ENCODE measurements at regions not wholly inside any gene's neighbourhood (a gene's known extent, or its start where the extent isn't known, plus 50 kb on each side); places are given as distances from the start of the nearest gene placed in this dataset.

DNA sequence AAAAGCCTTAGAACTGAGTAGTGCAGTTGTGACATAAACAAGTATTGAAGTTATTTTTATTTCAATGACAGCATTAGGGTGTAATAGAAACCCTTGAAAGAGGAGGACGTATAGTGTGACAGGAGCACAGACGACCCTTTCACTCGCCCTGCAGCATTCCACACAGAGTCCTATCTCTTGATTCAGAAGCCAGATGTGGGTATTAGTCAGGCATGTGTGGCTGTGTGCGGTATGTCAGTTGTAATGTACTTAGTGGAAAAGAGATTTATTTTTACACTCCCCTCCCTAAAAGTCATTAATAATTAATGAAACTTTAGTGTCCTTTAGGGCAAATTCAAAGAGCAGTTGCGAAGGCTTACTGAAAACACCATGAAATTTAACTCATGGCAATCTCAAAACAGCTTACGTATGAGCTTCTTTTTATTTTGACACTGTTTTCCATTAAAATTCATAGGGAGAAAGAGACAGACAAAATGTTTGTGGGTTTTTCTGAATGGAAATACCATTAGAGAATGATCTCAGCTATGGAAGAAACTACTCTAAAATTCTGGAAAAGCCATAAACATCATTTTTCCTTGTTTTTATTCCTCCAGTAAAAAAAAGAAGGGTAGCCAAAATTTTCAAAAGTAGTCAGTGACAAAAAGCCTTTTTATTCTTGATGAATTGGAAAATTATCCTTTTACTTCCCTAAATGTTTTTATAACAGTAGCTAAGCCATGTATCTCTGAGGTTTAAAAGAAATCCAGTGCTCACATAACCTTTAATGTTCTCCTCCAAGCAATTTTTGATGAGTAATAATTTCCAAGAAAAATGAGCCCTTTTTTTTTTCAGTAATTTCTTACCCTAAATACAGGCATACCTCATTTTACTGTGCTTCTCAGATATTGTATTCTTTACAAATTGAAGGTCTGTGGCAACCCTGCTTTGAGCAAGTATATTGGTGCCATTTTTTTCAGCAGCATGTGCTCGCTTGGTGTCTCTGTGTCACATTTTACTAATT is 84.0 kb upstream of the DSEL start:
- no peak for TF ChIP-seq TCF12 (IDR thresholded peaks at IDR 0.05; ENCODE audit: low read depth)
- TF ChIP-seq EP300 (IDR thresholded peaks at IDR 0.05; ENCODE audit: borderline replicate concordance) = no peak
- TF ChIP-seq YY1 (IDR thresholded peaks at IDR 0.05; ENCODE audit: low read depth) = no peak
- TF ChIP-seq, protein P1, sequence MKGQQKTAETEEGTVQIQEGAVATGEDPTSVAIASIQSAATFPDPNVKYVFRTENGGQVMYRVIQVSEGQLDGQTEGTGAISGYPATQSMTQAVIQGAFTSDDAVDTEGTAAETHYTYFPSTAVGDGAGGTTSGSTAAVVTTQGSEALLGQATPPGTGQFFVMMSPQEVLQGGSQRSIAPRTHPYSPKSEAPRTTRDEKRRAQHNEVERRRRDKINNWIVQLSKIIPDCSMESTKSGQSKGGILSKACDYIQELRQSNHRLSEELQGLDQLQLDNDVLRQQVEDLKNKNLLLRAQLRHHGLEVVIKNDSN (IDR thresholded peaks at IDR 0.05) = no peak
- no peak for TF ChIP-seq TEAD4 (IDR thresholded peaks at IDR 0.05)
- no peak for TF ChIP-seq NFIC (IDR thresholded peaks at IDR 0.05)
- no peak for TF ChIP-seq RAD21 (IDR thresholded peaks at IDR 0.05; ENCODE audit: low read depth)
- TF ChIP-seq EGR1 (IDR thresholded peaks at IDR 0.05) = no peak
- TF ChIP-seq CREB1 (IDR thresholded peaks at IDR 0.05; ENCODE audit: low read depth) = no peak
- TF ChIP-seq FOXM1 (IDR thresholded peaks at IDR 0.05; ENCODE audit: borderline replicate concordance, low read depth) = no peak

DNA sequence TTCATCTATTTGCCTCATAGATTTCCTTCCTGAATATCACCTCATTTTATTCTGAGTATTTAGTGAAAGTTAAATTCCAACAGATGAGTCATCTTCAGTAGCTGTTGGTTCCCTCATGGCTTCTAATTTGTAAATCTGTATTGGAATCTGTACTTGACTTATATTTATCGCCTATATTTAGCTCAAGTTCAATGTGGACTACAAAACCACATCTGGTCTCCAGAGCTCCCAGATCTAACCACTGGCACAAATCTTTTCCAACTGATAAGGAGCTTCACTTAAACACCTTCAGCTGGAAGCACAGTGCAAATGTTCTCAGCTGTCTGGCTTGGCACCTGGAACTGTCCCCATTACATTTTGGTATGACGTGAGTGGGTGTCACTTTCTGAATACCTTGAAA is 82.8 kb upstream of the DSEL start:
- TF ChIP-seq TCF12 (IDR thresholded peaks at IDR 0.05; ENCODE audit: low read depth) (no peak), CREB1 (IDR thresholded peaks at IDR 0.05; ENCODE audit: low read depth) (no peak), TEAD4 (IDR thresholded peaks at IDR 0.05) (no peak), TAF1 (IDR thresholded peaks at IDR 0.05; ENCODE audit: low read depth) (no peak), YY1 (IDR thresholded peaks at IDR 0.05; ENCODE audit: low read depth) (no peak), EGR1 (IDR thresholded peaks at IDR 0.05) (no peak), CEBPB (IDR thresholded peaks at IDR 0.05) (no peak), RAD21 (IDR thresholded peaks at IDR 0.05; ENCODE audit: low read depth) (no peak), FOXM1 (IDR thresholded peaks at IDR 0.05; ENCODE audit: borderline replicate concordance, low read depth) (no peak), EP300 (IDR thresholded peaks at IDR 0.05; ENCODE audit: borderline replicate concordance) (no peak), NFIC (IDR thresholded peaks at IDR 0.05) (no peak), ZBTB7A (IDR thresholded peaks at IDR 0.05; ENCODE audit: low read depth) (no peak)
- TF ChIP-seq, protein P2, sequence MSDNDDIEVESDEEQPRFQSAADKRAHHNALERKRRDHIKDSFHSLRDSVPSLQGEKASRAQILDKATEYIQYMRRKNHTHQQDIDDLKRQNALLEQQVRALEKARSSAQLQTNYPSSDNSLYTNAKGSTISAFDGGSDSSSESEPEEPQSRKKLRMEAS (IDR thresholded peaks at IDR 0.05) = no peak
- TF ChIP-seq, protein P1 (IDR thresholded peaks at IDR 0.05) = no peak
- TF ChIP-seq, protein P3, sequence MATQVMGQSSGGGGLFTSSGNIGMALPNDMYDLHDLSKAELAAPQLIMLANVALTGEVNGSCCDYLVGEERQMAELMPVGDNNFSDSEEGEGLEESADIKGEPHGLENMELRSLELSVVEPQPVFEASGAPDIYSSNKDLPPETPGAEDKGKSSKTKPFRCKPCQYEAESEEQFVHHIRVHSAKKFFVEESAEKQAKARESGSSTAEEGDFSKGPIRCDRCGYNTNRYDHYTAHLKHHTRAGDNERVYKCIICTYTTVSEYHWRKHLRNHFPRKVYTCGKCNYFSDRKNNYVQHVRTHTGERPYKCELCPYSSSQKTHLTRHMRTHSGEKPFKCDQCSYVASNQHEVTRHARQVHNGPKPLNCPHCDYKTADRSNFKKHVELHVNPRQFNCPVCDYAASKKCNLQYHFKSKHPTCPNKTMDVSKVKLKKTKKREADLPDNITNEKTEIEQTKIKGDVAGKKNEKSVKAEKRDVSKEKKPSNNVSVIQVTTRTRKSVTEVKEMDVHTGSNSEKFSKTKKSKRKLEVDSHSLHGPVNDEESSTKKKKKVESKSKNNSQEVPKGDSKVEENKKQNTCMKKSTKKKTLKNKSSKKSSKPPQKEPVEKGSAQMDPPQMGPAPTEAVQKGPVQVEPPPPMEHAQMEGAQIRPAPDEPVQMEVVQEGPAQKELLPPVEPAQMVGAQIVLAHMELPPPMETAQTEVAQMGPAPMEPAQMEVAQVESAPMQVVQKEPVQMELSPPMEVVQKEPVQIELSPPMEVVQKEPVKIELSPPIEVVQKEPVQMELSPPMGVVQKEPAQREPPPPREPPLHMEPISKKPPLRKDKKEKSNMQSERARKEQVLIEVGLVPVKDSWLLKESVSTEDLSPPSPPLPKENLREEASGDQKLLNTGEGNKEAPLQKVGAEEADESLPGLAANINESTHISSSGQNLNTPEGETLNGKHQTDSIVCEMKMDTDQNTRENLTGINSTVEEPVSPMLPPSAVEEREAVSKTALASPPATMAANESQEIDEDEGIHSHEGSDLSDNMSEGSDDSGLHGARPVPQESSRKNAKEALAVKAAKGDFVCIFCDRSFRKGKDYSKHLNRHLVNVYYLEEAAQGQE (IDR thresholded peaks at IDR 0.05; ENCODE audit: low read depth) = no peak

DNA sequence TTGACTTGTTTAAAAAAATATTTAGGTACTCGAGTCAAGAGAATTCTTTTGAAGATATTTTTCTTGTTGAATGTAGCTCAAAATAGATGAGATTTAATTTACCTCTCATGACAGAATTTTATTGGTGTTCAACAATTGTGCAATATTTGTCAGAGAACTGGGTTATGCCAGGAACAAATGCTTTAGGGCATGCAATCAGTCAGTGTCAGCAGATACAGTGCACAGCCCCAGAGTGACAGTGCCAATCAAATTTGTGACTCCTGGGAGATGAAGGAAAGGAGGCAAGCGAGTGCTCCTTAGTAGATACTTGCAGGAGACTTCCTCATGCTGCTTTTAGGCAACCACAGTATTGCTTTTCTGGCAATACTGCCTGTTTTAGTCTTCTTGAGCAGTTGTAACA is 81.2 kb upstream of the DSEL start:
- no peak for TF ChIP-seq NFIC (IDR thresholded peaks at IDR 0.05)
- no peak for TF ChIP-seq TEAD4 (IDR thresholded peaks at IDR 0.05)
- TF ChIP-seq, protein P1 (IDR thresholded peaks at IDR 0.05) = no peak
- no peak for TF ChIP-seq TCF12 (IDR thresholded peaks at IDR 0.05; ENCODE audit: low read depth)
- no peak for TF ChIP-seq EGR1 (IDR thresholded peaks at IDR 0.05)
- no peak for TF ChIP-seq FOXM1 (IDR thresholded peaks at IDR 0.05; ENCODE audit: borderline replicate concordance, low read depth)
- TF ChIP-seq YY1 (IDR thresholded peaks at IDR 0.05; ENCODE audit: low read depth) = no peak
- TF ChIP-seq RAD21 (IDR thresholded peaks at IDR 0.05; ENCODE audit: low read depth) = no peak
- TF ChIP-seq, protein P2 (IDR thresholded peaks at IDR 0.05) = no peak
- no peak for TF ChIP-seq EP300 (IDR thresholded peaks at IDR 0.05; ENCODE audit: borderline replicate concordance)
- no peak for TF ChIP-seq CEBPB (IDR thresholded peaks at IDR 0.05)
- TF ChIP-seq CREB1 (IDR thresholded peaks at IDR 0.05; ENCODE audit: low read depth) = no peak
- TF ChIP-seq, protein P3 (IDR thresholded peaks at IDR 0.05; ENCODE audit: low read depth) = no peak
- no peak for TF ChIP-seq TAF1 (IDR thresholded peaks at IDR 0.05; ENCODE audit: low read depth)

DNA sequence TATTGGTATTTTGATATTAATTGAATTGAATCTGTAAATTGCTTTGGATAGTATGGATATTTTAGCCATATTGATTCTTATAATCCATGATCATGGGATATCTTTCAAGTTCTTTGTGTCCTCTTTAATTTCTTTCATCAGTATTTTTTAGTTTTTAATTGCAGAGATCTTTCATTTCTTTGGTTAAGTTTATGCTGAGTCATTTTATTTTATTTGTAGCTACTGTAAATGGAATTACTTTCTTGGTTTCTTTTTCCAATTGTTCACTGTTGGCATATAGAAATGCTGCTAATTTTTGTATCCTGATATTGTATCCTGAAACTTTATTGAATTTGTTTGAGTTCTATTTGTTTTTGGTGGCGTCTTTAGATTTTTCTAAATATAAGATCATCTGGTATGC is 79.5 kb upstream of the DSEL start:
- TF ChIP-seq ZBTB7A (IDR thresholded peaks at IDR 0.05; ENCODE audit: low read depth) = no peak
- TF ChIP-seq CEBPB (IDR thresholded peaks at IDR 0.05) = no peak
- TF ChIP-seq YY1 (IDR thresholded peaks at IDR 0.05; ENCODE audit: low read depth) = no peak
- TF ChIP-seq EP300 (IDR thresholded peaks at IDR 0.05; ENCODE audit: borderline replicate concordance) = no peak
- TF ChIP-seq TAF1 (IDR thresholded peaks at IDR 0.05; ENCODE audit: low read depth) = no peak
- no peak for TF ChIP-seq TEAD4 (IDR thresholded peaks at IDR 0.05)
- TF ChIP-seq, protein P1 (IDR thresholded peaks at IDR 0.05) = no peak
- TF ChIP-seq, protein P3 (IDR thresholded peaks at IDR 0.05; ENCODE audit: low read depth) = no peak
- no peak for TF ChIP-seq EGR1 (IDR thresholded peaks at IDR 0.05)

All from Ishikawa (cell line).